MM.1S (cell line): ENCODE measurements at regions not wholly inside any gene's neighbourhood (a gene's known extent, or its start where the extent isn't known, plus 50 kb on each side); places are given as distances from the start of the nearest gene placed in this dataset.

Experiments
- DNase-seq: peaks from one replicate; pipeline ENCODE4 v3.0.0-alpha.2; 2015
- H2AFZ ChIP-seq: fragments of 300-600 bp; sonication (generic); 2 replicates; pipeline ENCODE4 v1.6.0; 2016; ENCODE audit warnings: antibody characterized with exemption, low read length
- H3F3A ChIP-seq: fragments of 300-600 bp; sonication (generic); 2 replicates; pipeline ENCODE4 v1.6.1; 2016; ENCODE audit warnings: mild to moderate bottlenecking, antibody characterized with exemption, low read length, moderate library complexity, mixed read lengths; ENCODE audit not compliant: insufficient read depth
- H3K27ac ChIP-seq: fragments of 300-600 bp; sonication (generic); 2 replicates; pipeline ENCODE4 v1.5.1; 2016; ENCODE audit warnings: mild to moderate bottlenecking, low read length
- H3K27me3 ChIP-seq: fragments of 300-600 bp; sonication (generic); replicated peaks from 2 replicates; pipeline ENCODE4 v1.6.0; 2016; ENCODE audit warnings: low read length; ENCODE audit not compliant: insufficient read depth
- H3K36me3 ChIP-seq: fragments of 300-600 bp; sonication (generic); replicated peaks from 2 replicates; pipeline ENCODE4 v1.6.1; 2016; ENCODE audit warnings: mild to moderate bottlenecking, low read length, mixed read lengths; ENCODE audit not compliant: insufficient read depth
- H3K4me1 ChIP-seq: fragments of 300-600 bp; sonication (generic); 2 replicates; pipeline ENCODE4 v1.6.1; 2016; ENCODE audit warnings: low read length, mixed read lengths
- H3K4me2 ChIP-seq: fragments of 300-600 bp; sonication (generic); 2 replicates; pipeline ENCODE4 v1.6.0; 2016; ENCODE audit warnings: low read depth, low read length
- H3K4me3 ChIP-seq: fragments of 300-600 bp; sonication (generic); 2 replicates; pipeline ENCODE4 v1.5.1; 2016; ENCODE audit warnings: low read length, mixed read lengths
- H3K79me2 ChIP-seq: fragments of 300-600 bp; sonication (generic); 2 replicates; pipeline ENCODE4 v1.6.1; 2016; ENCODE audit warnings: mixed run types, low read length, mixed read lengths
- H3K9ac ChIP-seq: fragments of 300-600 bp; sonication (generic); 2 replicates; pipeline ENCODE4 v1.6.1; 2016; ENCODE audit warnings: low read length, mixed read lengths
- H3K9me2 ChIP-seq: fragments of 300-600 bp; sonication (generic); replicated peaks from 2 replicates; pipeline ENCODE4 v1.6.1; 2016; ENCODE audit warnings: mild to moderate bottlenecking, low read length, mixed read lengths; ENCODE audit not compliant: insufficient read depth
- H3K9me3 ChIP-seq: fragments of 300-600 bp; sonication (generic); replicated peaks from 2 replicates; pipeline ENCODE4 v1.6.1; 2016; ENCODE audit warnings: mild to moderate bottlenecking, low read length, mixed read lengths; ENCODE audit not compliant: insufficient read depth
- H4K20me1 ChIP-seq: fragments of 300-600 bp; sonication (generic); 2 replicates; pipeline ENCODE4 v1.6.1; 2016; ENCODE audit warnings: mild to moderate bottlenecking, low read length, moderate library complexity, mixed read lengths; ENCODE audit not compliant: insufficient read depth
- EZH2 ChIP-seq: fragments of 300-600 bp; sonication (generic); optimal IDR thresholded peaks from 2 replicates; pipeline ENCODE3; 2017; ENCODE audit warnings: low read depth, mild to moderate bottlenecking, antibody characterized with exemption, low read length, mixed read lengths
- EZH2phosphoT487 ChIP-seq: fragments of 300-600 bp; sonication (generic); IDR thresholded peaks from 2 replicates; pipeline ENCODE4 v1.6.1; 2018; ENCODE audit warnings: antibody characterized with exemption, low read length
- TF ChIP-seq, protein P1 (sequence below): fragments of 300-600 bp; sonication (generic); IDR thresholded peaks from 2 replicates; pipeline ENCODE4 v1.5.1; 2016; ENCODE audit warnings: antibody characterized with exemption, low read length, mixed read lengths

DNA sequence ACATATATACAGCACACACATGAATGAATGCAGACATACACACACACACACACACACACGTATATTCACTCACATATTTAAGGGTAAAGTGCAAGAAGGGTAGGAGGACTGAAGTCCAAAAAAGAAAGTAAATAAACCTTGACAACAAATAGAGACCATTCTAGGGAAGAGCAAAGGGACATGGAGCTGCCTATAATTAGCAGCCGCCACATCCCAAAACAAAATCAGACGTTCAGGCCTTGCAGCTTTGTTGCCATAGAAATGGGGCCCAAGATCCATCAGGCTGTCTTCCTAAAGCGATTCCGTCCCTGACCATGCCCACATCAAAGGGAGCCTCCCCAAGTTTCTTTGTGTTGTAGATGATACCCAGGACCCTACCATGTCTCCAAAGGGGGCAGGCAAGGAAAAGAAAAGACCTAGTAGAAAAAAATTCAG lies 703.5 kb upstream of the TBX3 start:
- Histone ChIP-seq H3K9ac (no peak overlapping the region), H3K4me1 (no peaks in the 10 kb centered on the region), H4K20me1 (no peaks in the 10 kb centered on the region), H3K9me2 (no peaks in the 10 kb centered on the region), H3K4me2 (no peak overlapping the region), H3K27me3 (no peaks in the 10 kb centered on the region), H2AFZ (no peak overlapping the region), H3K9me3 (no peaks in the 10 kb centered on the region), H3K79me2 (no peaks in the 10 kb centered on the region), H3K27ac (no peak overlapping the region), H3F3A (no peaks in the 10 kb centered on the region), H3K36me3 (no peaks in the 10 kb centered on the region), H3K4me3 (no peak overlapping the region)
- DNase-seq, result no peak
- TF ChIP-seq, protein P1, sequence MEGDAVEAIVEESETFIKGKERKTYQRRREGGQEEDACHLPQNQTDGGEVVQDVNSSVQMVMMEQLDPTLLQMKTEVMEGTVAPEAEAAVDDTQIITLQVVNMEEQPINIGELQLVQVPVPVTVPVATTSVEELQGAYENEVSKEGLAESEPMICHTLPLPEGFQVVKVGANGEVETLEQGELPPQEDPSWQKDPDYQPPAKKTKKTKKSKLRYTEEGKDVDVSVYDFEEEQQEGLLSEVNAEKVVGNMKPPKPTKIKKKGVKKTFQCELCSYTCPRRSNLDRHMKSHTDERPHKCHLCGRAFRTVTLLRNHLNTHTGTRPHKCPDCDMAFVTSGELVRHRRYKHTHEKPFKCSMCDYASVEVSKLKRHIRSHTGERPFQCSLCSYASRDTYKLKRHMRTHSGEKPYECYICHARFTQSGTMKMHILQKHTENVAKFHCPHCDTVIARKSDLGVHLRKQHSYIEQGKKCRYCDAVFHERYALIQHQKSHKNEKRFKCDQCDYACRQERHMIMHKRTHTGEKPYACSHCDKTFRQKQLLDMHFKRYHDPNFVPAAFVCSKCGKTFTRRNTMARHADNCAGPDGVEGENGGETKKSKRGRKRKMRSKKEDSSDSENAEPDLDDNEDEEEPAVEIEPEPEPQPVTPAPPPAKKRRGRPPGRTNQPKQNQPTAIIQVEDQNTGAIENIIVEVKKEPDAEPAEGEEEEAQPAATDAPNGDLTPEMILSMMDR, result no peak
- TF ChIP-seq EZH2 (no peak), EZH2phosphoT487 (no peak)

DNA sequence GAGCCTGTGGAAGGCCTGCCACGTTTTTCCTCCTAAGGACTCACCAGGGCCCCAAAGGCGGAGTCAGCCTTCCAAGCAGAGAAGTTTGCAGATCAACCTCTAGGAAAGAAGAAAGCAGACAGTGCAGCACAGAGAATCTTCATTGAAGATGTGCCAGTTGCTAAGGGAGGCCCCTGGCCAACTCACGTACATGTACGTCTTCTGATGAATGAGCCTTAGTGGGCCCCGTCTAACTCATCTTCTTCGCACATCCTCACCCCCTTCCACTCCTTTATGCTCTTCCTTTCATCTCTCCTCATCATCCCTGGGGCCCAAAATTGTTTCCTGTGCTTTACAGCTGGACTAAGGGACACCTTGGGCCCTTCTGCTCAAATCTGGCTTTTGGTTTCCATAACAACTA lies 703.0 kb upstream of the TBX3 start:
- Histone ChIP-seq H3K4me1 (no peaks in the 10 kb centered on the region), H4K20me1 (no peaks in the 10 kb centered on the region), H3K4me3 (no peak overlapping the region), H3K9ac (no peak overlapping the region), H3K9me2 (no peaks in the 10 kb centered on the region), H2AFZ (no peak overlapping the region), H3K4me2 (no peak overlapping the region), H3K27ac (no peak overlapping the region), H3K27me3 (no peaks in the 10 kb centered on the region), H3K79me2 (no peaks in the 10 kb centered on the region), H3F3A (no peaks in the 10 kb centered on the region), H3K36me3 (no peaks in the 10 kb centered on the region), H3K9me3 (no peaks in the 10 kb centered on the region)
- DNase-seq, result no peak
- TF ChIP-seq EZH2, result no peak
- TF ChIP-seq, protein P1, result no peak
- TF ChIP-seq EZH2phosphoT487, result no peak

DNA sequence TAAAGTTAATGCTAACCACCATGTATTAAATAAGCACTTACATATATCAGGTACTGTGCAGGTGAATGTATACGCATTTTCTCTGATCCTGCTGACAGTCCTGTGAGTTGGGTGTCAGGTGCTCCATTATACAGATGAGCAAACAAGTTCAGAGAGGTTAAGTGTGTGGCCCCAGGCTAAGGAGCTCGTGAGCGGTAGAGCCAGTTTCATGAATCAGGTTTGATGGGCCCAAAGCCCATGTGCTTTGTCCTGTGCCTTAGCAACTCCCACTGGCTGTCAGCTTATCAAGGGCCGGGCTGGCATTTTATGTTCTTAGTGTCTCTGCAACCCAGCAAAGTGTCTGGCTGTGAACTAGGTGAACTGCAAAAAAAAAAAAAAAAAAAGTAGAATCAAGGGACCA lies 701.2 kb upstream of the TBX3 start:
- H3K27me3 ChIP-seq, result no peaks in the 10 kb centered on the region
- no peak overlapping the region for H3K4me2 ChIP-seq
- DNase-seq, result no peak
- no peaks in the 10 kb centered on the region for H3K4me1 ChIP-seq
- H3K9ac ChIP-seq, result no peak overlapping the region
- H3K27ac ChIP-seq, result no peak overlapping the region
- TF ChIP-seq, protein P1, result no peak
- no peak for TF ChIP-seq EZH2phosphoT487
- no peaks in the 10 kb centered on the region for H3K9me2 ChIP-seq
- no peaks in the 10 kb centered on the region for H3F3A ChIP-seq
- no peaks in the 10 kb centered on the region for H3K36me3 ChIP-seq
- no peak overlapping the region for H2AFZ ChIP-seq
- no peak overlapping the region for H3K4me3 ChIP-seq
- H3K9me3 ChIP-seq, result no peaks in the 10 kb centered on the region
- H4K20me1 ChIP-seq, result no peaks in the 10 kb centered on the region
- no peaks in the 10 kb centered on the region for H3K79me2 ChIP-seq

DNA sequence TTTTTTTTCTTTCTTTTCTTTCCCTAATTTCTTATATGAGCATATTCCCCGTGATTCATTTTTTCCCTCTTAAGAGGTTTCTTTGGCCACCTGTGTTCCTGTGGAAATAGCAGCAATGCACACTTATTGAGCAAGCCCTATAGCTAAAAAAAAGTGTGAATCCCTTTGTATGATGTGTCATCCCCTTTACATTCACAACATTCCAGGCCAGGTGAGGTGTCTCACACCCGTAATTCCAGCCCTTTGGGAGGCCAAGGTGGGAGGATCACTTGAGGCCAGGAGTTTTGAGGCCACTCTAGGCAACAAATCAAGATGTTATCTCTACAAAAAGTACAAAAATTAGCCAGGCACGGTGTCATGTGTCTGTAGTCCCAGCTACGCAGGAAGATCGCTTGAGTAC lies 700.4 kb upstream of the TBX3 start:
- Histone ChIP-seq H4K20me1 (no peaks in the 10 kb centered on the region), H3K4me2 (no peak overlapping the region), H3K9me3 (no peaks in the 10 kb centered on the region), H3K27me3 (no peaks in the 10 kb centered on the region), H3K4me1 (no peaks in the 10 kb centered on the region), H3K27ac (no peak overlapping the region), H3K9me2 (no peaks in the 10 kb centered on the region), H2AFZ (no peak overlapping the region), H3K9ac (no peak overlapping the region), H3K4me3 (no peak overlapping the region), H3F3A (no peaks in the 10 kb centered on the region), H3K36me3 (no peaks in the 10 kb centered on the region), H3K79me2 (no peaks in the 10 kb centered on the region)
- no peak for TF ChIP-seq EZH2phosphoT487
- TF ChIP-seq, protein P1, result no peak
- no peak for TF ChIP-seq EZH2
- no peak for DNase-seq
